Ishikawa (cell line): ENCODE measurements at regions not wholly inside any gene's neighbourhood (a gene's known extent, or its start where the extent isn't known, plus 50 kb on each side); places are given as distances from the start of the nearest gene placed in this dataset.

Experiments used
- CREB1 ChIP-seq: IDR thresholded peaks from 2 replicates; pipeline ENCODE4 v1.6.1; 2012; ENCODE audit warnings: low read depth
- EP300 ChIP-seq: IDR thresholded peaks from 2 replicates; pipeline ENCODE4 v1.6.1; 2012; ENCODE audit warnings: borderline replicate concordance
- TAF1 ChIP-seq: IDR thresholded peaks from 2 replicates; pipeline ENCODE4 v1.6.1; 2012; ENCODE audit warnings: low read depth, mild to moderate bottlenecking

DNA sequence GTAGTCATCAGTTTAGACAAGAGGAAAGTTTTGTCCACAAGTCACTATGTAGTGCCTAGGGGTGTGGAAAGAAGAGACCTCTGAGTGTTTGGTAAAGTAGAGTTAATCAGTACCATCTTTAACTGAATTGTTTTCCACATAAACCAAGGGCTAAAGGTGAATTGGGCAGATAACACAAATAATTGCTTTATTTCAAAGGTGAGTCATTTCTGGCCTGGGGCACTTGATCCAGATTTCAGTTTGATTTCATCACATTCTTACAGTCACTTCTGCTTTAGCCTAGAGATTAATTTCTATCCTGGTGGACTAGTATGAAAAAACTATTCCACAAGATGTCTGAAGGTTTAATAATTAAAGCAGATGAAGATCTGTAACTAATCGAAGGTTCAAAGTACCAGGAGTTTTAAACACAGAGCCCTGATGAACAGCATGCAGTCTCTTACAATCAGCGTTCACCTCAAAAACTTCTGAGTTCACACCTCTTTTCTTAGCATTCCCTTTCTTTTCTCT, 74.5 kb upstream of the BOD1L1 start:
- TF ChIP-seq TAF1 (no peak), CREB1 (no peak), EP300 (no peak)
